RWPE2 (cell line): ENCODE measurements at regions not wholly inside any gene's neighbourhood (a gene's known extent, or its start where the extent isn't known, plus 50 kb on each side); places are given as distances from the start of the nearest gene placed in this dataset.

Experiments
- ATAC-seq: fragments of 200-7000 bp; cut with Tn5 transposase; 3 replicates; pipeline ENCODE4 v1.9.1; 2021; ENCODE audit warnings: low read depth
- DNase-seq: peaks from one replicate; pipeline ENCODE4 v3.0.0-alpha.2; 2020; ENCODE audit warnings: low spot score
- H3K27ac ChIP-seq: fragments of 450-650 bp; 2 replicates; pipeline ENCODE4 v1.5.1; 2017; ENCODE audit warnings: mild to moderate bottlenecking; ENCODE audit not compliant: poor library complexity, severe bottlenecking
- H3K27me3 ChIP-seq: fragments of 250-450 bp; sonication (Bioruptor Pico); 2 replicates; pipeline ENCODE4 v1.5.1; 2021; ENCODE audit warnings: mild to moderate bottlenecking, moderate library complexity; ENCODE audit not compliant: insufficient read depth, poor library complexity, severe bottlenecking
- H3K36me3 ChIP-seq: fragments of 250-450 bp; sonication (Bioruptor Pico); 2 replicates; pipeline ENCODE4 v1.5.1; 2020; ENCODE audit warnings: low read depth, mild to moderate bottlenecking, moderate library complexity
- H3K4me1 ChIP-seq: fragments of 250-450 bp; sonication (Bioruptor Pico); 2 replicates; pipeline ENCODE4 v1.5.1; 2021; ENCODE audit warnings: mild to moderate bottlenecking, moderate library complexity; ENCODE audit not compliant: insufficient read depth, poor library complexity, severe bottlenecking
- H3K4me3 ChIP-seq: fragments of 250-450 bp; sonication (Bioruptor Pico); 2 replicates; pipeline ENCODE4 v1.5.1; 2021; ENCODE audit warnings: mild to moderate bottlenecking, moderate library complexity; ENCODE audit not compliant: severe bottlenecking
- H3K9me3 ChIP-seq: fragments of 250-450 bp; sonication (Bioruptor Pico); 2 replicates; pipeline ENCODE4 v1.5.1; 2021; ENCODE audit warnings: mild to moderate bottlenecking, moderate library complexity; ENCODE audit not compliant: severe bottlenecking
- TF ChIP-seq, protein P1 (sequence below): fragments of 450-650 bp; IDR thresholded peaks from one replicate; pipeline ENCODE4 v1.5.1; 2017; ENCODE audit warnings: mild to moderate bottlenecking, moderate library complexity; ENCODE audit not compliant: poor library complexity, severe bottlenecking

DNA sequence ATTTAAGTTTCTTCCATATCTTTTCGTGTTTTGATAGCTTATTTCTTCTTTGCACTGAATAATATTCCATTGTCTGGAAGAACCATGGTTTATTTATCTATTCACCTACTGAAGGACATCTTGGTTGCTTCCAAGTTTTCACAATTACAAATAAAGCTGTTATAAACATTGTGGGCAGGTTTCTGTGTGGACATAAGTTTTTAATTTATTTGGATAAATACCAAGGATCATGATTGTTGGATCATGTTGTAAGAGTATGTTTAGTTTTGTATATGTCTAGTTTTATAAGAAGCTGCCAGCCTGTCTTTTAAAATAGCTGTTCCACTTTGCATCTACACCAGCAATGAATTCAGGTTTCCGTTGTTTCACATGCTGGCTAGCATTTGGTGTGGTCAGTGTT lies 339.4 kb downstream of the CDH11 start:
- Histone ChIP-seq H3K27me3 (peaks cover 16% of the 10 kb centered on the region), H3K9me3 (no peaks in the 10 kb centered on the region), H3K36me3 (no peaks in the 10 kb centered on the region), H3K4me3 (no peak overlapping the region), H3K27ac (no peak overlapping the region), H3K4me1 (no peaks in the 10 kb centered on the region)
- ATAC-seq: no peak
- DNase-seq: no peak
- TF ChIP-seq, protein P1, sequence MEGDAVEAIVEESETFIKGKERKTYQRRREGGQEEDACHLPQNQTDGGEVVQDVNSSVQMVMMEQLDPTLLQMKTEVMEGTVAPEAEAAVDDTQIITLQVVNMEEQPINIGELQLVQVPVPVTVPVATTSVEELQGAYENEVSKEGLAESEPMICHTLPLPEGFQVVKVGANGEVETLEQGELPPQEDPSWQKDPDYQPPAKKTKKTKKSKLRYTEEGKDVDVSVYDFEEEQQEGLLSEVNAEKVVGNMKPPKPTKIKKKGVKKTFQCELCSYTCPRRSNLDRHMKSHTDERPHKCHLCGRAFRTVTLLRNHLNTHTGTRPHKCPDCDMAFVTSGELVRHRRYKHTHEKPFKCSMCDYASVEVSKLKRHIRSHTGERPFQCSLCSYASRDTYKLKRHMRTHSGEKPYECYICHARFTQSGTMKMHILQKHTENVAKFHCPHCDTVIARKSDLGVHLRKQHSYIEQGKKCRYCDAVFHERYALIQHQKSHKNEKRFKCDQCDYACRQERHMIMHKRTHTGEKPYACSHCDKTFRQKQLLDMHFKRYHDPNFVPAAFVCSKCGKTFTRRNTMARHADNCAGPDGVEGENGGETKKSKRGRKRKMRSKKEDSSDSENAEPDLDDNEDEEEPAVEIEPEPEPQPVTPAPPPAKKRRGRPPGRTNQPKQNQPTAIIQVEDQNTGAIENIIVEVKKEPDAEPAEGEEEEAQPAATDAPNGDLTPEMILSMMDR: no peak

DNA sequence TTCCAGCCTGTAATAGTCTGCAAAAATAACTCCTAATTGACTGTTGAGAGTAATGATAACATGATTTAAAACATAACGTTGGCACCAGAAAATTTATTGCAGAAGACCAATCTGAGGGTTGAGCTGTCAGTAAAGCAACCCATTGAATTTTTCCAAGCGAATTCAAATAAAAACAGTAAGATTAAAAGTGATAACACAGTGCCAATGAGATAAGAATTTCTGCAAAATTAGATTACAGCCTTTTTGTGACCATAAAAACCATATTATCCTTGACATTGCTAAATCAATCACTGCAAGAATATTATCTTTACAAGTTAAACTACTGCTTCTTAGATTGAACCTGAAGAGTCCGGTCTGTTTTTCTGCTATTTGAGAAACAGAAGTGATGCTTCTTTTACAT lies 341.4 kb downstream of the CDH11 start:
- no peak for DNase-seq
- ATAC-seq: no peak
- H3K4me3 ChIP-seq: no peak overlapping the region
- no peak overlapping the region for H3K27ac ChIP-seq
- peaks cover 16% of the 10 kb centered on the region for H3K27me3 ChIP-seq
- H3K36me3 ChIP-seq: no peaks in the 10 kb centered on the region
- TF ChIP-seq, protein P1: no peak
- H3K9me3 ChIP-seq: no peaks in the 10 kb centered on the region
- no peaks in the 10 kb centered on the region for H3K4me1 ChIP-seq

DNA sequence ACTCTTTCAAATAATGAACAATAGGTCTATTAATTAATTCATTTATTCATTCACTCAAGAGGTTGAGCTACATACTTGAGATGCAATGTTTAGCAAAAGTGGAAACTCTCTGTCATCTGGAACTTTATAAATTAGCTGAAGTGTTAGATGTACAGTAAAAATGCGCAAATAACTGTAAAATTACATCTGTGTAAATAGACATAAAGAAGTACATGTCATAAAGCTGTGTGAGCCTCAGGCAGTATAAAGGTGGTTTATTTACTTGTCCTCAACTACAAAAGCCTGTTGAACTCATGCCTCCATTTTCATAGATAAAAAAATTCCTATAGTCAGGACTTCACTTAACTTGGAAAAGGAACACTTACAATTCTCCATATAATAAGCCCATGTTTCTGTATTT lies 343.1 kb downstream of the CDH11 start:
- Histone ChIP-seq H3K27ac (no peak overlapping the region), H3K4me3 (no peak overlapping the region), H3K9me3 (no peaks in the 10 kb centered on the region), H3K4me1 (no peaks in the 10 kb centered on the region), H3K36me3 (no peaks in the 10 kb centered on the region), H3K27me3 (peaks cover 14% of the 10 kb centered on the region)
- ATAC-seq (no peak), DNase-seq (no peak)
- TF ChIP-seq, protein P1: no peak

DNA sequence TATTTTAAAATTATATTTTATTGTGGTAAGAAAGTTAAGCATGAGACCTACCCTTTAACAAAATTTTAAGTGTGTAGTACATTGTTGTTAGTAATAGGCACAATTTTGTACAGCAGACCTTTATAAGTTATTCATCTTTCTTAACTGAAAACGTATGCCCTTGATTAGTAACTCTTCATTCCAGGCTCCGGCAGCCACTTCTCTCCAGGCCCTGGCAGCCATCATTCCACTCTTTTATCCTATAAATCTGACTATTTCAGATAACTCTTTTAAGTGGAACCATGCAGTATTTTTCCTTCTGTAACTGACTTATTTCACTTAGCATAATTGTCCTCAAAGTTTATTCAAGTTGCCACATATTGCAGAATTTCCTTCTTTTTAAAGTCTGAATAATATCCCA lies 348.2 kb downstream of the CDH11 start:
- H3K9me3 ChIP-seq: no peaks in the 10 kb centered on the region
- DNase-seq (no peak), ATAC-seq (no peak)
- no peaks in the 10 kb centered on the region for H3K36me3 ChIP-seq
- H3K4me1 ChIP-seq: no peaks in the 10 kb centered on the region
- no peak overlapping the region for H3K27ac ChIP-seq
- TF ChIP-seq, protein P1: no peak
- no peak overlapping the region for H3K4me3 ChIP-seq
- peaks cover 1% of the 10 kb centered on the region for H3K27me3 ChIP-seq

DNA sequence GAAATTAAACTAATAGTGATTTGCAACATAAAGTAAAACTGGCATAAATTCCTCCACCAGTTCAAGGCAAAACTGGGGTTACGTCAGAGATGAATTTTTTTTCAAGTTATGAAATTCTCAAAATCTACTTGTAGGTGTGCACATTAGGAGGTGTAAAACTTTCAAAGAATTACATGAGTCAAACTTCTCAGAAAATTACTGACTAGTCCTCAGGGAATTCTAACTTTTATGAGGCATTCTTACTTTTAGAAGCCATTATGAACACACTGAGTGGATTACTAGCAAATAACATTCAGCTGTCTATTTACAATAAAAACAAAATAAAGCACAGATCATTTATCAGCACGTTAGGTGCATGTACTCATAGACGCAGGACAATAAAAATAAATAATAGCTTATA lies 348.7 kb downstream of the CDH11 start:
- ATAC-seq (no peak), DNase-seq (no peak)
- Histone ChIP-seq H3K4me1 (no peaks in the 10 kb centered on the region), H3K9me3 (no peaks in the 10 kb centered on the region), H3K27me3 (no peaks in the 10 kb centered on the region), H3K36me3 (no peaks in the 10 kb centered on the region), H3K4me3 (no peak overlapping the region), H3K27ac (no peak overlapping the region)
- TF ChIP-seq, protein P1: no peak
